HT-29 (cell line): ENCODE measurements at regions not wholly inside any gene's neighbourhood (a gene's known extent, or its start where the extent isn't known, plus 50 kb on each side); places are given as distances from the start of the nearest gene placed in this dataset.
"Not testable (repeated sequence)": the region's sequence is repeated elsewhere in the genome, so short reads cannot be mapped to it uniquely, and the experiment has no call there.

Source experiments
- DNase-seq: peaks from one replicate; pipeline ENCODE4 v3.0.0-alpha.2; 2015; ENCODE audit warnings: low spot score

DNA sequence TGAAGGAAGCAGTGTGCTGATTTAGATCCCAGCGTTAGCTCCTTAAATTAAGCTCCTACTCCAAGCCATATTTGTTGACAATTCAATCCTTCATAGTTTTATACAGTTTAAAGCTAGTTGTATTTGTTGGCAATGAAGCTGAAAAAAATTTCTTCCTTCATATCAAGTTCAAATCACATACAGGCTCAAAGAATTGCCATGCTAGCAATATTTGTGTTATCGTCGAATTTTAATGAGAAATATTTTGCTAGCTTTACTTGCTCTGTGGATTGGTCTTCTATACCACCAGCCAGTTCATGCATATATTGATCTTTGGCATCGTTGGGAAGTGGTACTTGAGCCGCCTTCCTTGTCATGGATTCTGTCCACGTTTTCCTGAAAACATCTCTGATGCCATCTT lies 204.6 kb upstream of the HDAC4 start:
- DNase-seq: no peak

DNA sequence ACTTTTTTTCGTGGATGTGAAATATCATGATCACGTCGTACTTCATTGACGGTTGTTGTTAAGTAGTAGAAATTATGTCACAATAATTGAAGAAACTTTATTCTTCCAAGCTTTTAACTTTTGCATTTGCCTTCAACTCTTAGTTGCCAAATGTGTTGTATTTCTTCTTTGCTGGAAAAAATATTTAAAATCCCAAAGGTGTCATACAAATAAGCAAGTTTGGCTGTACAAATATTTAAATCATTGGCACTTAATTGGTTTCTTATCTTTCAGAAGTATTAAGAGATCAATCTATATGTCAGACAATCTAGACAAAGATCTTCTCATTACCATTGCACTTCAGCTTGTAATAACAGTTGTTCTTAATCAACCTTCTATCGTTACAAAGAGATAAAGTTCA lies 204.0 kb upstream of the HDAC4 start:
- DNase-seq: no peak

DNA sequence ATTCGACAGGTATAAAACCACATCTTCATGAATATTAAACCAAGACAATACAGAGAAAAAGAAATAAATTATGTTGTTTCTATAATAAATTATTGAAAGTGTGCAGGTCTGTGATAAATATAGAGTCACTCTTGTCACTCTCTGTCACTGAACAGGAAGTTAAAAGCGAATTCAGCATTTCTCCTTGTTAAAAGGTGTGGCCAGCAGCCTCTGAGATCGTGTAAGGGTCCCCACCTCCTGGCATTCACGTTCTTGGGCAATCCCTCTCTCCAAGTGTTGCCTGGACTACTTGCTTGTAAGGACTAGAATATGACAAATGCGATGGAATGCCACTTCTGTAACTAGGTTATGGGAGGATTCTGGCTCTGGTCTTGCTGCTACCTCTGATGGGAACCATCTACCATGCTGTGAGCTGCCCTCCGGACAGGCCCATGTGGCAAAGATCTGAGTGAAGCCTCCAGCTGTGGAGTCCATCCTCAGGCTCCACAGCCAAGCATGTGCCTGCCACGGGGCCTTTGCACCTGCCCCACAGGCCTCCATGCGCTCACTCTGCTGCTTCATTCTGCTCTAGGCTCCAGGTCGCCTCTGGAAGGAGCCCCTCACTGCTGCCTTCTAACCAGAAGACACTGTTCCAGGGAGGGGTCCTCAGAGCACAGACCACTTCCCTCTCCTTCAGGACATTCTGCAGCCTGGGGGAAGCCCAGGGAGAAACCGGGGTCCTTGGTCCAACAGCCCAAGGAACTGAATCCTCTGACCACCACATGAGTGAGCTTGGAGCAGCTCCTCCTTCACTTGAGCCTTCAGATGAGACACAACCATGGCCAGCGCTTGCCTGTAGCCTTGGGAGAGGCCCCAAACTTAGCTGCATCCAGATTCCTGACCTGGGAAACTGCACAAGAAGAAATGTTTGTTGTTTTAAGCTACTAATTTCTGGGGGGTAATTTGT lies 202.9 kb upstream of the HDAC4 start:
- no peak for DNase-seq

DNA sequence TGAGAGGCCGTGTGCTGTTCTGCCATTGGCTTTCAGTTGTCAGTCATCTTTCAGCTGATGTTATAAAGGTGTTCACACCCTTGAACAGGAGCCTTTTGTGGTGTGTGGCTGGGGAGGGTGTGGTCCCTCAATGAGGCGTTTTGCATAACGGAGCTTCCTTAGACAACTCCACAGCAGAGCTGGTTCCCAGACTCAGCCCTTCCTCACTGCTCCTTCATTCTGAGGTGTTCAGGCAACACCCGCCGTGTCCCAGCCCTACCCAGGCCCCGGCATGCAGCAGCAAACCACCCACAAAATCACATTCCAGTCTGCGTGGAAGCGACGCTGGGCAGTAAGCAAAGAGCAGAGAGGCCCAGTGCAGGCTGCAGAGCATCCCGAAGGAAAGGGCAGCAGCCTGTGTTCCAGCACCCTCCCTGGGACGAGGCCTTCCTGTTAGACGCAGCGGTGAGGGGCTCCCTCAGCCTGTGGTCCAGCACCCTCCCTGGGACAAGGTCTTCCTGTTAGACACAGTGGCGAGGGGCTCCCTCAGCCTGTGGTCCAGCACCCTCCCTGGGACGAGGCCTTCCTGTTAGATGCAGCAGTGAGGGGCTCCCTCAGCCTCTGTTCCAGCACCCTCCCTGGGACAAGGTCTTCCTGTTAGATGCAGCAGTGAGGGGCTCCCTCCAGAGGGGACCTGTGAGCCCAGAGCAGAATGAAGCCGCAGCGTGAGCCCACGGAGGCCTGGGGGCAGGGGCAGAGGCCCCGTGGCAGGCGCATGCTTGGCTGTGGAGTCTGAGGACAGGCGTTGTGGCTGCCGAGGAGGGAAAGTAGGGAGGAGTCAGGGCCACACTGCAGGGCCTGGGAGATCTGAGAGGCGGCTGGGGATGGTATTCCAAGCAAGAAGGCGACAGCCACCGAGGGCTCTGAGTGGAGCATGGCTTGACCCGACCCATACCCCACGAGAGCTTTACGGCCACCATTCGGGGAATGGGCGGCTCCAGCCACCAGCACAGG lies 201.8 kb upstream of the HDAC4 start:
- DNase-seq: no peak

DNA sequence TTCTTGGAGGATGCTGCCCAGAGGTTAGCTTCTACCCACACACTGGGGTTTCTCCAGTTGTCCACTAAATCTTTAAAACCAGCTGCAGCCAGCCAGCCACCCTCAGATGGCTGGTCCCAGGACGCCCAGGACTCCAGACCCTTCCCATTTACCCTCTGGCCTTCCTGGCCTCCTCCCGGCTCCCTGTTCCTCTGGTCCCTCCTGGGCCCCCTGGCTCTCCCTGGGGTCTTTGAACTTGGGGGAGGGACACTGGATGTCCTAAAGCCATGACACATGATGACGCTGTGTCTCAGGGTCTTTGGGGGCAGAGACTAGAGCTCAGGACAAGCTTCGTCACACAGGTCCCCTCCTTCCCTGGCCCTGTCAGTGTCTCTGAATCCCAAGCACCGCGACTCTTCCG lies 201.1 kb upstream of the HDAC4 start:
- DNase-seq: no peak

DNA sequence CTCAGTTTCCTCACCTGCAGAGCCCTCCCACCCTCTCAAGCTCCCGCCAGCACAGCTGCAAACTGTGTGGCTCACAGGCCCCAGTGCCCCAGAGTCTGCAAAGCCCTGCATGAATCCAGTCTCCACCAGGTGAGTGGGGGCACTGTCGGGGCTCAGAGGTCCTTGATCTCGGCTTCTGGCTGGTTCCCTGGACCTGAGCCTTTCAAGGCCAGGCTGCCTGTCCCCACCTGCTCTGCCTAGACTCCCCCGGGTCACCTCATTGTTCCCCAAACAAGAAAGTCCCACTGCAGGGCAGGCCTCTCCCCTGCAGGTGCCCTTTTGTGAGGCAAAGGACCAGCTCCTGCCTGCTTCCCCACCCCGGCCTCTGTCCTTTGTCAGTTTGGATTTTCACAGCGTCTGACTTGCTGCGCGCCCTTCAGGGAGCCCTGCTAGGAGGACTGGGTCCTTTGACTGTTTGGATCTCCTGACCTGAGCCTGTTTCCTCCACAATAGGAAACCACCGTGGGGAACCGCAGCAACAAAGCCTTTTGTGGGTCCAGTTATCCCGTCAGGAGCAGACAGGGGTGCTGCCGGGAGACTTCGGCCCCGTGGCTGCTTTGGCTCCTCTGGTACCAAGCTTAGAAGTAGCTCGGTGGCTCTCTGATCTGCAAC lies 200.5 kb upstream of the HDAC4 start:
- DNase-seq: no peak

DNA sequence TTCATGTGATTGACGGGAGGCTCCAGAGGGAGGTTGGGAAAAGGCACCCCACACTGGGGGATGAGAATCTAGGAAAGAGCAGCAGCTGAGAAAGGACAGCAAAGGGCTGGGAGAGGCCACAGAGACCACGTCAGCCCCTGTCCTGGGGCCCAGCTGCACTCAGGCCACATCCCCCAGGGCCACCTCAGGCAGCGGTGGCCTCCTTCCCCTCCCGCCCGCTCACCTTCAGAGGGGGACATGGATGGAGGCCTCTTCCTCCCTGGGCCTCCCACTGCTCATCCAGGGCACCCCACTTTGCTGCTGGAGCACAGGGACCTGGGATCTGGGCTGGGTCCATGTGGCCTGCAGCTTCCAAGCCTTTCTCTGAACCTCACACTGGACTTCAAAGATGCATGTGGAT lies 199.8 kb upstream of the HDAC4 start:
- no peak for DNase-seq

DNA sequence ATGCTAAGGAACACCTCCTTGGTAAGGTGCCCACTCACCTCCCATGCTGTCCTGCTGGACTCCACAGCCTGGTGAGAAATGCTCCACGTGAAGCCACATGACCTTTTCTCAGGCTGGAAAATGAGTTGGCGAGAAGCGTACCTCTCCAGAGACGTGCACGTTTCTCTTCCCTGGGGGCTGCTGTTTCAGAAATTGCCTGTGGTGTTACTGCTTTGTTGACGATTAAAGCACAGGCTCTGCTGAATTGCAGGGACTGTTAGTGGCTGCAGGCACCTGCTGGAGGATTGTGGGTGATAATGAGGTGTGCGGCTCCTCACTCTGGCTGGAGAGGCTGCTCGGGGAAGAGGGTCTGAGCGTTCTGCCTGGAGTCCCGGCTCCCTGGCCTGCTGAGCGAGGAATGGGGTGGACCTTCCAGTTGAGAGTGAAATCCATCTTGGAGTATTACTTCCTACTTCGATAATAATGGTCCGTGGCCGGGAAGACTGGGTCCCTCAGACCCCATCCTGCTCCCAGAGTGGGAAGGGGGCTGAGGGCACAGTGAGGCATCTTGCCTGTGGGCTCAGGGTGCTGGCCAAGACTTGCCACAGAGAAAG lies 199.3 kb upstream of the HDAC4 start:
- DNase-seq: no peak

DNA sequence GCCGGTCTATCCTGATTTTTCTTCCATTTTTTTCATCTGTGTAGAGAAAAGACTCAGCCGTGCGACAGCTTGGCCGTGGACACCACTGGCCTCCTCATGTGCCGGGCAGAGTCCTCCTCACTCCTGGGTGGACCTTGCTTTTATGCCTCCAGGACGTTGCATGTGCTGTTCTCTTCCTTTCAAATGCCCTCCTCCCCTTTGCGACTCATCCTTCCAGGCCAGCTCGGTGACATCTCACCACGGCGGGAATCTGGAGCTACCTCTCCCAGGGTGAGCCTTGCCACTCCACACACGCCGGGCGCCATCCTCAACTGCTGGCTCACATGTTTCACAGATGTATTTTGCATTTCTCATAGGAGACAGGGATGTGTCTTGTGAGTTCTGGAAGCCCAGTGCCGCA lies 198.5 kb upstream of the HDAC4 start:
- no peak for DNase-seq

DNA sequence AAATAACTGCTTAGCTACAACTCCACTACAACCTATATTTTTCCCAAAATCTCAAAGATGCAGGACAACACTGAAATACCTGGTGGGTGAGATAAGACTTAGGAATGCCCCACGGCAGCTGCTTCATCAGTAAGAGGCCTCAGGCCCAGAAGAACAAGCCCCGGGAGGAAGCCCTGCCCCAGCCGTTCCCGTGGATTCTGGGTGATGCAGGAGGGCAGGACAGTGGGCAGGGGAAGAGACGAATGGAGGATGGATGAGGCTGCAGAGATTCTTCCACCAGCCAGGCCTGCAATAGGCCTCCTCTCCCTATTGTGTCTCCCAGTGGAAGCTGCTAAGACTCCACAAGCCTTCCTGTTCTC lies 197.9 kb upstream of the HDAC4 start:
- no peak for DNase-seq

DNA sequence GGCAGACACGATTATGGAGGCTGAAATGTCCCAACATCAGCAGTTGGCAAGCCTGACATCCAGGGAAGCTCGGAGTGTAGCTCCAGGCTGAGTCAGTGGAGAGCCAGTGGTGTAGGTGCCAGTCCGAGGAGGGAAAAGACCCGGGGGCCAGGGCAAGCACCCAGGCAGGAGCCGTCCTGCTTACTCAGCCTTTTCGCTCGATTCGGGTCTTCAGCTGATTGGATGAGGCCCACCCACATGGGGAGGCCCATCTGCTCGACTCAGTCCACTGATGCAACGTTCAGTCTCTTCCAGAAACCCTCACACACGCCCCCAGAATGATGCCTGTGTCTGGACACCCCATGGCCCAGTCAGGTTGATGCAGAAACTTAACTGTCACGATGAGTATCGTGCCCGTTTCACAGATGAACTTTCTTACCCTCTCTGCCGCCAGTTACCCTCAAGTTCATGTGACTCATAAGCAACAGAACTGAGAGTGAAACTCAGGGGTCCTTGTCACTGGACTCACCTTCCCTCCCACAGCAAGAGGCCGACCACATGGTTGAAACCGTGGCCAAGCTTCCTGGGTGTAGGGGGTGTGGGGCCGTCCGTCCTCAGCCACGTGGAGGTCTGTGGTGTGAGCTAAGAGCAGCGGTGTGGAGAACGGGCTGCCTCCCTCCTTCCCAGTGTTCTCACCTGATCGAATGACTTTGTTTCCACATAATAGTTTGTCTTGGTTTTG lies 197.4 kb upstream of the HDAC4 start:
- DNase-seq: no peak

DNA sequence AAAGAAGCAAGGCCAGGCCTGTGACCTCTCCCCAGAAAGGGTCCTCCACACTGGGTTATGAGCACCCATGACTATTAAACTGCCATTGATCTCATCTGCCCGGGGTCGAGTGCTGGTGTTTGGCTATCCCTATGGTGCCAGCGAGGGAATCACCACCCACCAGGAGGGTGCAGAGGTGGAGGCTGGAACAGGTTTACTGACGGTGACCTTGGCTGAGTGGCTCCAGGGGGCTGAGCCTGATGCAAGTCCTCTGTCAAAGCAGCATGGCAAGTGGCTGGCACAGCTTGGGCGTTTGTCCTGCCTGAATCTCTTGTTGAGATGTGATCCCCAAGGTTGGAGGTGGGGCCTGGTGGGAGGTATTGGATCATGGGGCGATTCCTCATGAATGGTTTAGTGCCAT lies 196.4 kb upstream of the HDAC4 start:
- no peak for DNase-seq

DNA sequence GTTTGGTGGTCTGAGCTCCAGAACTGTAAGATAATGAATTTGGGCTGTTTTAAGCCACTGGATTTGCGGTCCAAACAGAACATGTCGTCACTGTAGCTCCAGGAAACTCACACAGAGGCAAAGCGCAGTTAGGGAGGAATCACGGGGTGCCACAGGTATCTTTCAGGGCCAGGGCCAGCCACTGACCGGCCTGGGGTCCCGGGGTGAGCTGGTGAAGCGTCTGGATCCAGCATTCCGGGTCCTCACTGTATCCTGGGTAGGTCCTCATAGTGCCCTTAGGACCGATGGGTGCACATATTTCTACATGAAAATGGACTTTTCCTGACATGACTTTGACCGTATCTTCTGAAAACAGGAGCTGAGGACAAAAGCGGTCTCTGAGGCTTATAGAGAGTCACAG lies 196.0 kb upstream of the HDAC4 start:
- no peak for DNase-seq

DNA sequence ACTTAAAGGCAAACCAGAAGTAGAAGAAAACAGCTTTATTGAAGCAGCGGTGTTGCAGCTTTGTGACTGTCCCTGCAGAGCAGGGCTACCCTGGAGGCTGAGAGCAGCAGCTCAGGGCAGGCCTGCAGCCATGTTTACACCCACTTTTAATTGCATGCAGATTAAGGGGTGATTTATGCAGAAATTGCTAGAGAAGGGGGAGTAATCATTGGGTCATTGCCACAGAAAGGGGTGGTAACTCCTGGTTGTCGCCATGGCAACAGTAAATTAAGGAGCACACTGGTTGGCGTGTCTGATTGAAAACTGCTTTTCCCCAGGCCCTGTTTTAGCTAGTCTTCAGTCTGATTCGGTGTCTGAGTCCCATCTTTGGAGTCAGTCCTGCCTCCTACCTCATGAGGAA lies 195.4 kb upstream of the HDAC4 start:
- DNase-seq: no peak

DNA sequence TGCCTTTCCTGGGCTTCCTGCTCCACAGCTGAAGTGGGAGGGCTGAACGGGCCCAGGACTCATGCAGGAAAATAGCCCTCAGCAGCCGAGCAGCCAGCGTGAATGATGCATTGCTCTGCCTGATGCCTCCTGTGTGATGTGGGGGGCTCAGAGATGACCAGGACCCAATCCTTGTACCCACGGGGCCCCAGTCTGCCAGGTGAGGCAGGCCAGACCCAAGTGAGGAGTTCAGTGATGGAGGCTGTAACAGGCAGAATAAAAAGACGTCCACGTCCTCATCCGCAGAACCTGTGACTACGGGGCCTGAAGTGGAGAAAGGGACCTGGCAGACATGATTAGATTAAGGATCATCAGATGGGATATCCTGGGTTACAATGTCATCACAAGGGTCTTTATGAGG lies 194.9 kb upstream of the HDAC4 start:
- no peak for DNase-seq

DNA sequence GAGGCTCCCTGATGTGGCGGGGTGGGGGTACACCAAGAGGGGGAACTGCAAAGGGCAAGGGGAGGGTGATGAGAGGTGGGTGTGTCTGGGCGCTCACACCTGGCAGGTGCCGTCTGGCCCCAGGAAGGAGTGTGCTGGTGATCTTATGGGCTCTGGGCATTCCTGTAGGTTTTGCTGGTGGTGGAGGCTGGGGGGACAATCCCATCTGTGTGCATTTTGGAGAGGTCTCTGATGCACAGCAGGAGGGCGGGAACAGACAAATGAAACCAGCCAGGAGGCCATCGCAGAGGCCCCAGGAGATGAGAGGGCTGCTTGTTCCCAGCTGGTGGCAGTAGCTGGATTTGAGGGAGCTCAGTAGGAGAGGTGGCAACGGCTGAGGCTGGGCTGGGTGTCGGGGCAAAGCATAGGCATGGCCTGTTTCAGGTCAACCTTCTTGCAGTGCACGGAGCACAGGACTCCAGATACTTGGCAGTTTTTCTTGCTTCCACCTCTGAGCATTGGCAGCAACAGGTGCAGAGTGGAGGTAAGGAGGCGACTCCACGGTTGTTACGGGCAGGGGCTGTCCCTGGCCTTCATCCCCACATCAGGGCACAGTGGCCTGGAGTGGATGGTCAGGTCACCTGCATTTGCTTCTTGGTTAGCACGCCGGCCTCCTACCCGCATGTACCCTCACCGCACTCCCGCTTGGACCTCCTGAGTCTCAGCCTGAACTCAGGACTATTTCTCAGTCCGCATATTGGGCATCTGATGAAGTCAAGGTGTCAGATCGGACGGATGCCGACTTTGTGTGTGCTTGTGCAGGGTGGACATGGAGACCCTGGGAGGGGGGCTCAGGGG lies 194.2 kb upstream of the HDAC4 start:
- no peak for DNase-seq

DNA sequence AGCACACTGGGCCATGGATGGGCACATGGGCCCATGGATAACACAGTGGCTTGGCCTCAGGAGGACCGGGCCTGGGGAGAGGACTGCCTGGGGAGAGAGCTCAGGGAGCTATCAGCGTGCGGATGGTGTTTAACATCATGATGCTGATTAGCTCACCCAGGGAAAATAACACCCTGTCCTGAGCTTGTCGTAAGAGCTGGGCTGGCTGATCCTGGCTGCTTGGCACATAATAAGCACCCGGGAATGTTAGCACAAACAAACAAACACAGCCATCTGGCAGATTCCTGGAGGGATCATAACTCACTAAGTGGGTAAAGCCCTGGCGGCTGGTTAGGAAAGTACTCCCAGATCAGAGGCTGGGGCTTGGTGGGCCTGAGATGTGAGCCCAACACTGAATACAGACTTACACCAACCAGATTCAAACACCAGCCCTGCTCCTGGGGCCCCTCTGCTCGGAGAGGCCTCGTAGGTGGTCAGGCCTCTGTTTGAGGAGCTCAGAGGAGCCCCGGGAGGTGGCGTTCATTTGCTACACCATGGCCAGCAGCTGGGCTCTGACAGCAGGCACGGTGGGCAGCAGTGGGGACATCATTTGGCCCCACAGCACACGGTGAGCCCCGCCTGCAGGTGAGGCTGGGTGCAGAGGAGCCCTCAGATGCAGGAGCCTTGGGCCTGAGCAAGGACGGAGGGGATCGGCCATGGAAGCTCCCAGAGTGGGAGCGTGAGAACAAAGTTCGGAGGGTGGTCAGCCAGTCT lies 193.4 kb upstream of the HDAC4 start:
- no peak for DNase-seq

DNA sequence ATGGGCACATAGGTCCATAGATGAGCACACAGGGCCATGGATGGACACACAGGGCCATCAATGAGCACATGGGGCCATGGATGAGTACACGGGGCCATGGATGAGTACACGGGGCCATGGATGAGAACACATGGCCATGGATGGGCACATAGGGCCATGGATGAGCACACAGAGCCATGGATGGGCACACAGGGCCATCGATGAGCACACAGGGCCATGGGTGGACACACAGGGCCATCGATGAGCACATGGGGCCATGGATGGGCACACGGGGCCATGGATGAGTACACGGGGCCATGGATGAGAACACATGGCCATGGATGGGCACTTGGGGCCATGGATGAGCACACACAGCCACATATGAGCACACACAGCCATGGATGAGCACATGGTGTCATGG lies 192.6 kb upstream of the HDAC4 start:
- no peak for DNase-seq

DNA sequence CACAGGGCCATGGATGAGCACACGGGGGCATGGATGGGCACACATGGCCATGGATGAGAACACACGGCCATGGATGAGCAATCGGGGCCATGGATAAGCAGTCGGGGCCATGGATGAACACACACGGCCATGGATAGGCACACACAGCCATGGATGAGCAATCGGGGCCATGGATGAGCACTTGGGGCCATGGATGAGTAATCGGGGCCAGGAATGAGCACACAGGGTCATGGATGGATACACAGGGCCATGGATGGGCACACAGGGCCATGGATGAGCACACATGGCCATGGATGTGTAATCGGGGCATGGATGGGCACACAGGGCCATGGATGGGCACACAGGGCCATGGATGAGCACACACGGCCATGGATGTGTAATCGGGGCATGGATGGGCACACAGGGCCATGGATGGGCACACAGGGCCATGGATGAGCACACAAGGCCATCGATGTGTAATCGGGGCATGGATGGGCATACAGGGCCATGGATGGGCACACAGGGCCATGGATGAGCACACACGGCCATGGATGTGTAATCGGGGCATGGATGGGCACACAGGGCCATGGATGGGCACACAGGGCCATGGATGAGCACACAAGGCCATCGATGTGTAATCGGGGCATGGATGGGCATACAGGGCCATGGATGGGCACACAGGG lies 191.9 kb upstream of the HDAC4 start:
- not testable (repeated sequence) for DNase-seq
